Tibial artery (tissue), 4 donors: ENCODE measurements at regions not wholly inside any gene's neighbourhood (a gene's known extent, or its start where the extent isn't known, plus 50 kb on each side); places are given as distances from the start of the nearest gene placed in this dataset.

Source experiments
- DNase-seq, 2 donors: peaks; one replicate each; pipeline ENCODE4 v3.0.0-alpha.2; 2019
- H3K27ac ChIP-seq, 2 donors: fragments of 200-600 bp; sonication (generic) in 1 of 2; 1 replicate in 1 of 2; 2 replicates in 1 of 2; pipeline ENCODE4 v1.5.1; 2018 to 2019; ENCODE audit warnings: mild to moderate bottlenecking in 1 of 2
- H3K27me3 ChIP-seq, 2 donors: fragments of 200-600 bp; sonication (generic) in 1 of 2; one replicate each; pipeline versions ENCODE4 v1.5.1 to v1.6.0; 2016 to 2019
- H3K36me3 ChIP-seq, 3 donors: fragments of 200-600 bp; sonication (generic) in 2 of 3; one replicate each; pipeline ENCODE4 v1.5.1; 2016 to 2019; ENCODE audit warnings: mild to moderate bottlenecking in 2 of 3
- H3K4me1 ChIP-seq, 4 donors: fragments of 200-600 bp; sonication (generic) in 2 of 4; 1 replicate in 3 of 4; 2 replicates in 1 of 4; pipeline ENCODE4 v1.5.1; 2016 to 2019
- H3K4me3 ChIP-seq, 2 donors: fragments of 200-600 bp; sonication (generic) in 1 of 2; 1 replicate in 1 of 2; 2 replicates in 1 of 2; pipeline ENCODE4 v1.5.1; 2018 to 2019; ENCODE audit warnings: mild to moderate bottlenecking in 2 of 2
- H3K9me3 ChIP-seq, 3 donors: fragments of 200-600 bp; sonication (generic) in 1 of 3; one replicate each; pipeline ENCODE4 v1.5.1; 2016 to 2019
- CTCF ChIP-seq, 2 experiments: fragments of 200-600 bp in 1 of 2; fragments of 450-650 bp in 1 of 2; IDR thresholded peaks; one replicate each; pipeline ENCODE4 v1.5.1; 2017 to 2019; ENCODE audit warnings: antibody characterized with exemption in 2 of 2, mild to moderate bottlenecking in 1 of 2, moderate library complexity in 1 of 2
- intact Hi-C: fragments of 100-400 bp; cut with DNase I; formaldehyde crosslinking; loops from one replicate; pipeline ENCODE4 v1.15.0; 2023; ENCODE audit warnings: low total_unique reads

- H3K27ac ChIP-seq, result no peak overlapping the region
- H3K27me3 ChIP-seq, result peaks cover 0 to 29% of the 10 kb centered on the region in 2 donors
- no peak for TF ChIP-seq CTCF (IDR thresholded peaks at IDR 0.05)
- no peaks in the 10 kb centered on the region for H3K36me3 ChIP-seq
- no peaks in the 10 kb centered on the region for H3K4me1 ChIP-seq
- intact Hi-C loops, result no loop called here
- H3K4me3 ChIP-seq, result no peak overlapping the region
- H3K9me3 ChIP-seq, result peaks cover 0 to 2% (median 1%) of the 10 kb centered on the region in 3 donors
- DNase-seq, result no peak
Observed at GRCh38 chr2:45145073-45145899, 136.0 kb upstream of the SIX2 start.

- H3K4me1 ChIP-seq, result no peaks in the 10 kb centered on the region
- no peak overlapping the region for H3K4me3 ChIP-seq
- no peaks in the 10 kb centered on the region for H3K36me3 ChIP-seq
- no peak overlapping the region for H3K27ac ChIP-seq
- no peak for TF ChIP-seq CTCF (IDR thresholded peaks at IDR 0.05)
- DNase-seq, result no peak
- intact Hi-C loops, result no loop called here
- peaks cover 0 to 29% of the 10 kb centered on the region in 2 donors for H3K27me3 ChIP-seq
- no peaks in the 10 kb centered on the region for H3K9me3 ChIP-seq
Observed at GRCh38 chr2:45141883-45142866, 132.9 kb upstream of the SIX2 start.

GRCh38 chr2:45140675-45141074 is 131.4 kb upstream of the SIX2 start:
- no peak overlapping the region for H3K4me3 ChIP-seq
- no peak overlapping the region for H3K27ac ChIP-seq
- no peaks in the 10 kb centered on the region for H3K36me3 ChIP-seq
- no peaks in the 10 kb centered on the region for H3K9me3 ChIP-seq
- intact Hi-C loops, result no loop called here
- no peak for DNase-seq
- H3K4me1 ChIP-seq, result no peaks in the 10 kb centered on the region
- TF ChIP-seq CTCF (IDR thresholded peaks at IDR 0.05), result no peak
- peaks cover 0 to 29% of the 10 kb centered on the region in 2 donors for H3K27me3 ChIP-seq

GRCh38 chr2:45138904-45139303 is 129.7 kb upstream of the SIX2 start:
- no peak overlapping the region for H3K4me3 ChIP-seq
- H3K36me3 ChIP-seq, result no peaks in the 10 kb centered on the region
- DNase-seq, result no peak
- intact Hi-C loops, result no loop called here
- TF ChIP-seq CTCF (IDR thresholded peaks at IDR 0.05), result no peak
- no peaks in the 10 kb centered on the region for H3K9me3 ChIP-seq
- peaks cover 0 to 23% of the 10 kb centered on the region in 2 donors for H3K27me3 ChIP-seq
- H3K4me1 ChIP-seq, result no peaks in the 10 kb centered on the region
- no peak overlapping the region for H3K27ac ChIP-seq

- no peak for DNase-seq
- TF ChIP-seq CTCF (IDR thresholded peaks at IDR 0.05), result no peak
- H3K4me3 ChIP-seq, result no peak overlapping the region
- H3K36me3 ChIP-seq, result no peaks in the 10 kb centered on the region
- H3K4me1 ChIP-seq, result no peaks in the 10 kb centered on the region
- no peaks in the 10 kb centered on the region for H3K9me3 ChIP-seq
- intact Hi-C loops, result no loop called here
- peaks cover 0 to 15% of the 10 kb centered on the region in 2 donors for H3K27me3 ChIP-seq
- H3K27ac ChIP-seq, result no peak overlapping the region
Observed at GRCh38 chr2:45137966-45138695, 128.9 kb upstream of the SIX2 start.
